ENCODE measurements at regions not wholly inside any gene's neighbourhood (a gene's known extent, or its start where the extent isn't known, plus 50 kb on each side); places are given as distances from the start of the nearest gene placed in this dataset.

- Mint-ChIP-seq H3K9me3 (ENCODE audit: unreplicated experiment) (peaks cover 10% of the 10 kb centered on the region), H3K27me3 (ENCODE audit: insufficient read depth, unreplicated experiment) (no peaks in the 10 kb centered on the region), H3K36me3 (ENCODE audit: insufficient read depth, unreplicated experiment) (no peaks in the 10 kb centered on the region), H3K27ac (ENCODE audit: low read depth, unreplicated experiment) (no peak overlapping the region), H3K4me1 (ENCODE audit: insufficient read depth, unreplicated experiment) (no peaks in the 10 kb centered on the region), H3K4me3 (ENCODE audit: unreplicated experiment) (no peak overlapping the region)
- TF ChIP-seq, protein P1, sequence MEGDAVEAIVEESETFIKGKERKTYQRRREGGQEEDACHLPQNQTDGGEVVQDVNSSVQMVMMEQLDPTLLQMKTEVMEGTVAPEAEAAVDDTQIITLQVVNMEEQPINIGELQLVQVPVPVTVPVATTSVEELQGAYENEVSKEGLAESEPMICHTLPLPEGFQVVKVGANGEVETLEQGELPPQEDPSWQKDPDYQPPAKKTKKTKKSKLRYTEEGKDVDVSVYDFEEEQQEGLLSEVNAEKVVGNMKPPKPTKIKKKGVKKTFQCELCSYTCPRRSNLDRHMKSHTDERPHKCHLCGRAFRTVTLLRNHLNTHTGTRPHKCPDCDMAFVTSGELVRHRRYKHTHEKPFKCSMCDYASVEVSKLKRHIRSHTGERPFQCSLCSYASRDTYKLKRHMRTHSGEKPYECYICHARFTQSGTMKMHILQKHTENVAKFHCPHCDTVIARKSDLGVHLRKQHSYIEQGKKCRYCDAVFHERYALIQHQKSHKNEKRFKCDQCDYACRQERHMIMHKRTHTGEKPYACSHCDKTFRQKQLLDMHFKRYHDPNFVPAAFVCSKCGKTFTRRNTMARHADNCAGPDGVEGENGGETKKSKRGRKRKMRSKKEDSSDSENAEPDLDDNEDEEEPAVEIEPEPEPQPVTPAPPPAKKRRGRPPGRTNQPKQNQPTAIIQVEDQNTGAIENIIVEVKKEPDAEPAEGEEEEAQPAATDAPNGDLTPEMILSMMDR (IDR thresholded peaks at IDR 0.05; ENCODE audit: unreplicated experiment), result no peak
- DNase-seq (ENCODE audit: unreplicated experiment), result no peak
- intact Hi-C loops (cut with micrococcal nuclease), result no loop called here
- POLR2A ChIA-PET, result interaction anchor here (0.6 to 0.7 kb wide), 2 partner anchors 15 to 922 kb away, joined by 3 to 5 read pairs; no protein-coding TSS in a partner anchor
- CTCF ChIA-PET, result no interaction called here
- no TSS peak for BruUV-seq (replicated peaks)
These were observed 239.7 kb upstream of the PLD5 start for GRCh38 chr1:242764161-242764560.

DNA sequence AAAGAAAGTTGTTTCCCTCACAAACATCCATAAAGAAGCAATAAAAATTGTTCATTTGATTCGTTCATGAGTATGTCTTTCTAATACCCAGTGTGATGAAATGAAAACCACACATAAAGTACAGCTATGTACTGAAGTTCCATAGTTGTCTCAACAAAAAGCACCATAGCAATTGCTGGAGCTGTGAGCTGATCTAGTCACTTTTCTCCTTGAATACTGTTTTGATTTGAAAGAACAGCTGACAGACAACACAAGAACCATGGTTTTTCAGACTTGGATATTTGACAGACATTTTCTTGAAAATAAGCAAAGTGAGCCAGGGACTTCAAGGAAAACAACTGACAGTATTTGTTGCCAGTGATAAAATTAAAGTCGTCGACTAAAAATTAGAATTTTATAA, 237.1 kb upstream of the PLD5 start:
- no peak for DNase-seq (ENCODE audit: unreplicated experiment)
- Mint-ChIP-seq H3K9me3 (ENCODE audit: unreplicated experiment) (peaks cover 17% of the 10 kb centered on the region), H3K27me3 (ENCODE audit: insufficient read depth, unreplicated experiment) (no peaks in the 10 kb centered on the region), H3K4me1 (ENCODE audit: insufficient read depth, unreplicated experiment) (no peaks in the 10 kb centered on the region), H3K27ac (ENCODE audit: low read depth, unreplicated experiment) (no peak overlapping the region), H3K4me3 (ENCODE audit: unreplicated experiment) (no peak overlapping the region), H3K36me3 (ENCODE audit: insufficient read depth, unreplicated experiment) (no peaks in the 10 kb centered on the region)
- CTCF ChIA-PET, result no interaction called here
- TF ChIP-seq, protein P1 (IDR thresholded peaks at IDR 0.05; ENCODE audit: unreplicated experiment), result no peak
- no TSS peak for BruUV-seq (replicated peaks)
- intact Hi-C loops (cut with micrococcal nuclease), result no loop called here
- POLR2A ChIA-PET, result interaction anchor here (0.6 to 0.7 kb wide), 2 partner anchors 180 to 184 kb away, joined by 3 read pairs; no protein-coding TSS in a partner anchor

DNA sequence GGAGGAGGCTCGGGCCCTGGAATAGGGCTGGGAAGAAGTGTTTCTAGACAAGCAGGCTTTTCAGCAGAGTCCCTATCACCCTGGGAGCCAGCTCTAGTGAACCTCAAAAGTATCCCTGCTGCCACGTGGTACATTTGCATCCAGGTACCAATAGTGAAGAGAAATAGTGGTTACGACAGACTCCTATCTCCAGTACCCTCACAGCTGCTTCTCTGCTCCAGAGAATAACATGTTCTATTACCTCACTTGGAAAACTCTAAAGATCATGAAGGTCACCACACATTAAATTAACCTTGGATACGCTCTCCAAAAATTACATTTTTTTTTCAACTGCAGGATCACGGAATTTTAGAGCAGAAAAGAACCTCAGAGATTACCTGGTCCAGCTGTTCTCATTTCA, 230.4 kb upstream of the PLD5 start:
- POLR2A ChIA-PET, result no interaction called here

DNA sequence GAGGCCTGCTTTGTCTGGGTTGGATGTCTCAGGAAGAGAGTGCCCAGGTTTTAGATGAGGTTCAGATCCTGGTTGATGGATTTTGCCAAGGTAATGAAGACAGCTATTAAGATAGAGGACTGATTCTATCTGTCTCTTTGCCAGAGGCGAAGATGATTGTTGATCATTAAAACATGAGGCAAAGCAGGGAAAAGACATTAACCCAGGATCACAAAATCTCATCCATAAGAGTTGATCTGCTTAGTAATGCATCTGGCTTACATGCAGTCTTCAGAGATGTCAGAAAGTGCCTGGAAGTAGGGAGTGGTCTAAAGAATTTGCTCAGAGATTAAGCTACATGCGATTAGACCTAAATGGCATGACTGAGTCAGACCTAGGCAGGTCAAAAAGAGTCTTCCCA, 229.6 kb upstream of the PLD5 start:
- Mint-ChIP-seq H3K4me1 (ENCODE audit: insufficient read depth, unreplicated experiment) (peaks cover 6% of the 10 kb centered on the region), H3K36me3 (ENCODE audit: insufficient read depth, unreplicated experiment) (no peaks in the 10 kb centered on the region), H3K27me3 (ENCODE audit: insufficient read depth, unreplicated experiment) (no peaks in the 10 kb centered on the region), H3K9me3 (ENCODE audit: unreplicated experiment) (peaks cover 7% of the 10 kb centered on the region), H3K27ac (ENCODE audit: low read depth, unreplicated experiment) (no peak overlapping the region), H3K4me3 (ENCODE audit: unreplicated experiment) (no peak overlapping the region)
- intact Hi-C loops (cut with micrococcal nuclease), result no loop called here
- no TSS peak for BruUV-seq (replicated peaks)
- ChIA-PET CTCF (no interaction called here), POLR2A (no interaction called here)
- TF ChIP-seq, protein P1 (IDR thresholded peaks at IDR 0.05; ENCODE audit: unreplicated experiment), result no peak
- no peak for DNase-seq (ENCODE audit: unreplicated experiment)

More for the DNA sequence above, 230.4 kb upstream of the PLD5 start:
- H3K27ac Mint-ChIP-seq (ENCODE audit: low read depth, unreplicated experiment), result no peak overlapping the region
- BruUV-seq (replicated peaks), result no TSS peak
- intact Hi-C loops (cut with micrococcal nuclease), result no loop called here
- no peaks in the 10 kb centered on the region for H3K27me3 Mint-ChIP-seq (ENCODE audit: insufficient read depth, unreplicated experiment)
- H3K4me1 Mint-ChIP-seq (ENCODE audit: insufficient read depth, unreplicated experiment), result peaks cover 6% of the 10 kb centered on the region
- CTCF ChIA-PET, result interaction anchor here (0.7 kb wide), 1 partner anchor 309 kb away, joined by 4 read pairs; no protein-coding TSS in a partner anchor
- H3K9me3 Mint-ChIP-seq (ENCODE audit: unreplicated experiment), result peaks cover 7% of the 10 kb centered on the region
- no peaks in the 10 kb centered on the region for H3K36me3 Mint-ChIP-seq (ENCODE audit: insufficient read depth, unreplicated experiment)
- DNase-seq (ENCODE audit: unreplicated experiment), result no peak
- H3K4me3 Mint-ChIP-seq (ENCODE audit: unreplicated experiment), result no peak overlapping the region
- TF ChIP-seq, protein P1 (IDR thresholded peaks at IDR 0.05; ENCODE audit: unreplicated experiment), result no peak

Measured in MCF 10A (cell line).